K562 (cell line): ENCODE measurements at regions not wholly inside any gene's neighbourhood (a gene's known extent, or its start where the extent isn't known, plus 50 kb on each side); places are given as distances from the start of the nearest gene placed in this dataset.
A peak's percentile ranks its signal among the peaks of the same experiment; 100 is the strongest.

ENCODE experiments used
- ATAC-seq: fragments of 200-7000 bp; cut with Tn5 transposase; 3 replicates; pipeline ENCODE4 v1.9.1; 2020; ENCODE audit warnings: moderate library complexity
- BruUV-seq: library from RNA; stranded (reverse); fragments of 400-500 nt; replicated peaks from 2 replicates; lab custom pipeline; 2021; lab: Mats Ljungman, UMichigan
- CTCF ChIA-PET: fragments of 300-600 bp; formaldehyde crosslinking; extraction: SDS; loops from one replicate; lab custom pipeline; 2021; ENCODE audit warnings: low intra/inter-chr PET ratio; lab: Yijun Ruan, JAX
- POLR2A ChIA-PET: fragments of 300-600, 350-650 bp; sonication (Branson Sonifier 250); formaldehyde crosslinking; extraction: SDS; loops from one replicate; lab custom pipeline; 2021; ENCODE audit warnings: antibody characterized with exemption, inconsistent platforms; lab: Yijun Ruan, JAX
- DNase-seq, 4 experiments: peaks; one replicate each; pipeline versions ENCODE4 v3.0.0 to v3.0.0-alpha.2; 2011 to 2018; ENCODE audit warnings: low spot score in 3 of 4, mixed read lengths in 3 of 4; ENCODE audit errors: extremely low read depth in 1 of 4
- FAIRE-seq: peaks from 2 replicates; lab custom pipeline; 2011; peaks lifted over from hg19 to GRCh38; lab: Jason Lieb, UNC
- H2AFZ ChIP-seq: 2 replicates; pipeline ENCODE4 v1.6.0; 2011; ENCODE audit warnings: low read depth, low read length, control low read depth, inconsistent platforms
- H3K27ac ChIP-seq: fragments of 200-600 bp; 3 replicates; pipeline ENCODE4 v1.8.0; 2011; ENCODE audit warnings: low read depth, mild to moderate bottlenecking, control low read depth, inconsistent platforms, low read length, moderate library complexity, mixed read lengths; ENCODE audit errors: extremely low read depth
- H3K27me3 ChIP-seq, 2 experiments: fragments of 300-600 bp in 1 of 2; 2 replicates in 1 of 2; 3 replicates in 1 of 2; pipeline versions ENCODE4 v1.6.0 to v1.8.0; 2011; ENCODE audit warnings: inconsistent platforms in 2 of 2, low read length in 2 of 2, mild to moderate bottlenecking in 1 of 2, mixed read lengths in 1 of 2, moderate library complexity in 1 of 2; ENCODE audit not compliant: control insufficient read depth in 2 of 2, insufficient read depth in 2 of 2
- H3K36me3 ChIP-seq: fragments of 300-600 bp; 3 replicates; pipeline ENCODE4 v1.8.0; 2011; ENCODE audit warnings: mild to moderate bottlenecking, low read length, inconsistent platforms; ENCODE audit not compliant: control insufficient read depth, insufficient read depth
- H3K4me1 ChIP-seq, 2 experiments: fragments of 200-600 bp in 1 of 2; replicated peaks in 1 of 2; 2 replicates in 1 of 2; 3 replicates in 1 of 2; pipeline versions ENCODE4 v1.5.1 to v1.8.0; 2011; ENCODE audit warnings: inconsistent platforms in 2 of 2, low read length in 2 of 2, mild to moderate bottlenecking in 1 of 2, mixed read lengths in 1 of 2, moderate library complexity in 1 of 2; ENCODE audit not compliant: control insufficient read depth in 2 of 2, insufficient read depth in 2 of 2
- H3K4me2 ChIP-seq: 2 replicates; pipeline ENCODE4 v1.6.1; 2011; ENCODE audit warnings: low read length, control low read depth, inconsistent platforms, mixed read lengths; ENCODE audit not compliant: insufficient read depth
- H3K4me3 ChIP-seq: fragments of 200-600 bp; sonication (generic), shearing (Covaris generic); 2 replicates; pipeline ENCODE4 v1.5.1; 2016; ENCODE audit warnings: control low read depth, inconsistent platforms
- H3K79me2 ChIP-seq: fragments of 200-600 bp; 3 replicates; pipeline ENCODE4 v1.8.0; 2011; ENCODE audit warnings: low read length, inconsistent platforms; ENCODE audit not compliant: control insufficient read depth, insufficient read depth
- H3K9ac ChIP-seq, 2 experiments: 2 replicates each; pipeline versions ENCODE4 v1.6.0 to v1.6.1; 2011; ENCODE audit warnings: low read depth in 2 of 2, low read length in 2 of 2, control low read depth in 1 of 2, inconsistent platforms in 1 of 2, mild to moderate bottlenecking in 1 of 2, mixed read lengths in 1 of 2; ENCODE audit not compliant: insufficient read depth in 1 of 2
- H3K9me1 ChIP-seq: one replicate; pipeline ENCODE4 v1.6.0; 2011; ENCODE audit warnings: inconsistent platforms, mild to moderate bottlenecking, low read length, moderate library complexity; ENCODE audit not compliant: control insufficient read depth, insufficient read depth
- H3K9me3 ChIP-seq: replicated peaks from 2 replicates; pipeline ENCODE4 v1.5.1; 2011; ENCODE audit warnings: low read depth, low read length, inconsistent platforms; ENCODE audit not compliant: control insufficient read depth, insufficient read depth
- H4K20me1 ChIP-seq: replicated peaks from 2 replicates; pipeline ENCODE4 v1.6.1; 2011; ENCODE audit warnings: low read length, inconsistent platforms, mixed read lengths; ENCODE audit not compliant: control insufficient read depth, insufficient read depth
- ATF7 ChIP-seq: fragments of 450-650 bp; IDR thresholded peaks from 2 replicates; pipeline ENCODE4 v1.7.1; 2014; ENCODE audit warnings: mild to moderate bottlenecking, moderate library complexity
- CBFA2T2 ChIP-seq: fragments of 450-650 bp; conservative IDR thresholded peaks from 2 replicates; pipeline ENCODE4 v1.6.1; 2017; ENCODE audit warnings: mild to moderate bottlenecking
- CBX3 ChIP-seq, 2 experiments: IDR thresholded peaks; 1 replicate in 1 of 2; 2 replicates in 1 of 2; pipeline ENCODE4 v1.6.1; 2012; ENCODE audit warnings: inconsistent platforms in 2 of 2, low read length in 2 of 2, borderline replicate concordance in 1 of 2, control low read depth in 1 of 2
- MCM3 ChIP-seq: fragments of 450-650 bp; IDR thresholded peaks from 2 replicates; pipeline ENCODE4 v1.6.1; 2016
- SAP30 ChIP-seq: fragments of 200-600 bp; sonication (generic); IDR thresholded peaks from 2 replicates; pipeline ENCODE4 v1.6.1; 2012; ENCODE audit warnings: borderline replicate concordance, low read depth, mild to moderate bottlenecking, moderate library complexity, low read length, control low read depth, inconsistent platforms; ENCODE audit not compliant: insufficient read depth, poor library complexity, severe bottlenecking
- SRSF9 ChIP-seq: fragments of 200-400 bp; formaldehyde crosslinking; IDR thresholded peaks from 2 replicates; pipeline ENCODE4 v1.6.1; 2017; ENCODE audit warnings: low read depth, low read length, borderline replicate concordance
- TEAD1 ChIP-seq, 2 experiments: fragments of 450-650 bp in 1 of 2; sonication (generic) in 1 of 2; formaldehyde crosslinking; IDR thresholded peaks; 2 replicates each; pipeline versions ENCODE4 v1.4.0 to v1.8.0; 2020 to 2022; ENCODE audit warnings: mild to moderate bottlenecking in 2 of 2, missing genetic modification reagents in 1 of 2
- ZBTB5 ChIP-seq: fragments of 450-650 bp; IDR thresholded peaks from 2 replicates; pipeline ENCODE4 v1.6.1; 2017; ENCODE audit warnings: antibody characterized with exemption
- ZNF561 ChIP-seq: fragments of 450-650 bp; formaldehyde crosslinking; conservative IDR thresholded peaks from 2 replicates; pipeline ENCODE4 v1.4.0; 2020; ENCODE audit warnings: mild to moderate bottlenecking, moderate library complexity
- WGBS: fragments of 100-300 bp; shearing (Covaris generic); methylation state at CpG from one replicate; pipeline ENCODE4 v1.1.6; 2016; ENCODE audit warnings: low coverage, mixed read lengths; ENCODE audit not compliant: insufficient coverage; ENCODE audit errors: missing lambda C conversion rate; 5-methylcytosine and 5-hydroxymethylcytosine counted together
- in situ Hi-C: fragments of 300-500 bp; cut with MboI; formaldehyde crosslinking; loops from 4 replicates; pipeline ENCODE4 v1.15.0; 2018; ENCODE audit warnings: inconsistent platforms, mixed read lengths
- intact Hi-C: fragments of 100-400 bp; cut with micrococcal nuclease; formaldehyde crosslinking; loops from 2 replicates; pipeline ENCODE4 v1.14.2; 2022

DNA sequence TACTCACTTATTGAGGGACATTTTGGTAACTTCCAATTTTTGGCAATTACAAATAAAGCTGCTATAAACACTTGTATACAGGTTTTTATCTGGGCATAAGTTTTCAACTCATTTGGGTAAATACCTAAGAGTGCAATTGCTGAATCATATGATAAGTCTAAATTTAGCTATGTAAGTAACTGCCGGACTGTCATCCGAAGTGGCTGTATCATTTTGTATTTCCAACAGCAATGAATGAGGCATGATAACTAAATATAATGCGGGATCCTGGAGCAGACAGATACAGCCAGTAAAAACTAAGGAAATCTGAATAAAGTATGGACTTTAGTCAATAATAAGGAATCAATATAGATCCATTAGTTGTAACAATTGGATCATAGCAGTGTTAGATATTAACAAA lies 156.5 kb upstream of the RMP24 start (continued):
- TF ChIP-seq CBFA2T2 (no peak), MCM3 (no peak), SRSF9 (no peak), SAP30 (no peak), TEAD1 (CRISPR knock-in tag; IDR thresholded peaks at IDR 0.05) (no peak), ZBTB5 (no peak), CBX3 (IDR thresholded peaks at IDR 0.05; ENCODE audit: borderline replicate concordance in 1 of 2, low read length in 2 of 2) (no peak)

DNA sequence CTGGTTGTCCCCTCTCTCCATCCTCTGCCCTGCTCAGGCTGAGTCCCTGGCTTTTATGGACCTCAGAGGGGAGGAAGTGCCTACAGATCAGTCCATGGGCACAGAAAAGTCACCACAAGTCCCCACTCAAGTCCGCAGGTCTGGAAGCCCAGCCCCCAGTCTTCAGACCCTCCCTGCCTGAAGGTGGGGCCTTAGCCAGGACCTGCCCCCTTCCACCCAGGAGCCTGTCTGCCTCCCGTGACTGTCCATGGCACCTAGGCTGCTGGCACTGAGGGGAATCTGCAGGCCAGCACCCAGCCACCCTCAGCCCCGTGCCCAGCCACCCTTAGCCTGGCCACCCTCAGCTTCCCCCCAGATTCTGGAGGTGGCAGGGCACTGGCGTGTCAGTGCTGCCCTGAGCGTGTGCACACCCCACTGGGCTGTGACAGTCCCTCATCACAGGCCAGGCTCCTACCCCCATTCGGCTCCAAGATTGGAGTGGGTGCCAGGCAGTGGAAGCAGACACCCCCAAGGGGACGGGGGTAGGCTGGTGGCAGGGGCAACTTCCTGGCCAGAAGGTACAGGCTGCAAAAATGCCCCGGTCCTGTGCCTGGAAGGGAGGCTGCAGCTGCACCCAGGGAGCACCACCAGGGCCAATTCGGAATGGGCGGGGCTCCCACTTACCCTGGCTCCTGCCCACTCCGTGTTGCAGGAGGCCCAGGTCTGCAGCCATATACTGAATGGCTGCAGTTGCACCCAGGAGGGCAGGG lies 154.7 kb upstream of the RMP24 start:
- intact Hi-C loops (no loop called here), in situ Hi-C loops (no loop called here)
- Histone ChIP-seq H3K79me2 (no peaks in the 10 kb centered on the region), H3K4me3 (no peak overlapping the region), H2AFZ (no peak overlapping the region), H3K4me1 (peaks cover 0 to 8% of the 10 kb centered on the region in 2 experiments; a peak in 1 of 5 replicates), H3K36me3 (no peaks in the 10 kb centered on the region), H3K27ac (no peak overlapping the region), H3K4me2 (no peak overlapping the region), H3K9me1 (no peaks in the 10 kb centered on the region), H3K9ac (no peak overlapping the region; a peak in 1 of 4 replicates), H4K20me1 (no peaks in the 10 kb centered on the region), H3K27me3 (peaks cover 0 to 11% of the 10 kb centered on the region in 2 experiments; a peak in 2 of 5 replicates), H3K9me3 (no peaks in the 10 kb centered on the region)
- DNase-seq (no peak), FAIRE-seq (no peak), ATAC-seq (peak; percentile 34)
- CTCF ChIA-PET, result no interaction called here
- POLR2A ChIA-PET, result interaction anchor here (0.6 to 0.7 kb wide), 2 partner anchors 8 to 297 kb away, joined by 3 to 5 read pairs; no protein-coding TSS in a partner anchor
- no TSS peak for BruUV-seq
- TF ChIP-seq ATF7 (no peak), ZNF561 (no peak)
- WGBS, result under 1% methylated on average over 11 of the region's 11 CpGs
